Mammary epithelial cell (primary cell): ENCODE measurements at regions not wholly inside any gene's neighbourhood (a gene's known extent, or its start where the extent isn't known, plus 50 kb on each side); places are given as distances from the start of the nearest gene placed in this dataset.

ENCODE experiments used
- EZH2 ChIP-seq: IDR thresholded peaks from 2 replicates; pipeline ENCODE4 v1.6.1; 2012; ENCODE audit warnings: low read length, inconsistent platforms, borderline replicate concordance
- TF ChIP-seq, protein P1 (sequence below), 2 donors: IDR thresholded peaks in 1 of 2; conservative IDR thresholded peaks in 1 of 2; 2 replicates each; pipeline ENCODE4 v1.5.1; 2011 to 2012; ENCODE audit warnings: inconsistent platforms in 2 of 2, low read length in 2 of 2, mild to moderate bottlenecking in 2 of 2, control low read depth in 1 of 2, low read depth in 1 of 2; ENCODE audit not compliant: insufficient read depth in 1 of 2; ENCODE audit errors: extremely low read depth in 1 of 2

DNA sequence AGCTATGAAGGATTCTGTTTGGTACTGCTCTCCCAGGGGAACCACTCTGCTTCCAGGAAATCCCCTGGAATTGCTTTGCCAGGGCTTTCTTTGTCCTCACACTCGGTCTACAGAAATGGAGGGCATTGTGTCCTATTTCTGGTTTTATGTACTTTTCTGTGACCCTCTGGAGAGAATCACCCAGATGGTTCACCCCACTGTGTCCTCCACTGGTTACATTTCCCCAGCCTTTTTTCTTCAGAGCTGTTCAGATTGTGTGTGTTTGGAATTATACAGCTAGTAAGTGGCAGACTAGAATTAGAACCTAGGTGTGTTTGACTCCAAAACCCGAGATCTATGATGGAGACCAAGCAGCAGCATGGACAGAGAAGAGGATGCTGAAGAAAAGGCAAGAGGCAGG, 80.8 kb downstream of the CD164 start:
- TF ChIP-seq, protein P1, sequence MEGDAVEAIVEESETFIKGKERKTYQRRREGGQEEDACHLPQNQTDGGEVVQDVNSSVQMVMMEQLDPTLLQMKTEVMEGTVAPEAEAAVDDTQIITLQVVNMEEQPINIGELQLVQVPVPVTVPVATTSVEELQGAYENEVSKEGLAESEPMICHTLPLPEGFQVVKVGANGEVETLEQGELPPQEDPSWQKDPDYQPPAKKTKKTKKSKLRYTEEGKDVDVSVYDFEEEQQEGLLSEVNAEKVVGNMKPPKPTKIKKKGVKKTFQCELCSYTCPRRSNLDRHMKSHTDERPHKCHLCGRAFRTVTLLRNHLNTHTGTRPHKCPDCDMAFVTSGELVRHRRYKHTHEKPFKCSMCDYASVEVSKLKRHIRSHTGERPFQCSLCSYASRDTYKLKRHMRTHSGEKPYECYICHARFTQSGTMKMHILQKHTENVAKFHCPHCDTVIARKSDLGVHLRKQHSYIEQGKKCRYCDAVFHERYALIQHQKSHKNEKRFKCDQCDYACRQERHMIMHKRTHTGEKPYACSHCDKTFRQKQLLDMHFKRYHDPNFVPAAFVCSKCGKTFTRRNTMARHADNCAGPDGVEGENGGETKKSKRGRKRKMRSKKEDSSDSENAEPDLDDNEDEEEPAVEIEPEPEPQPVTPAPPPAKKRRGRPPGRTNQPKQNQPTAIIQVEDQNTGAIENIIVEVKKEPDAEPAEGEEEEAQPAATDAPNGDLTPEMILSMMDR (conservative IDR thresholded peaks at IDR 0.05 in 1 of 2, IDR thresholded peaks at IDR 0.05 in 1 of 2; ENCODE audit: extremely low read depth in 1 of 2, insufficient read depth in 1 of 2, low read depth in 1 of 2, low read length in 2 of 2): no peak
- no peak for TF ChIP-seq EZH2
